ENCODE measurements at regions not wholly inside any gene's neighbourhood (a gene's known extent, or its start where the extent isn't known, plus 50 kb on each side); places are given as distances from the start of the nearest gene placed in this dataset.

DNA sequence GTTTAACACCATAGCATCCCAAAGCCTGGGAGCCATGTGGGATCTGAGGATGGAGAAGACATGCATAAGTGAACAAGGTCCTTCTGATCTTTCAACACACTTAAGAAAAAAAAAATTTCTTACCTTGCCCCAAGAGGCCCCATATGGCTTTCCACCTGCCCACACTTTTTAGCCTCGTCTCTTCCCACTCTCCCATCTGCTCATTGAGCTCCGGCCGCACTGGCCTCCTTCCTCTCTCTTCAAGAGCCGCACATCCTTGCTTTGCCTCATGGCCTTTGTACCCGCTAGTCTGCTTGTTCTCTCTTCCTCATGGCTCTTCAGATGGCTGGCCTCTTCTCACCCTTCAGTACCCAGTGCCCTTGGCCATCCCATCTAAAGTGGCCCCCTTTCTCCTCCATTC is 70.2 kb upstream of the PDE4B start:
- intact Hi-C loops (cut with micrococcal nuclease; ENCODE audit: unreplicated experiment), result no loop called here
- H3K36me3 Mint-ChIP-seq (ENCODE audit: insufficient read depth, unreplicated experiment), result no peaks in the 10 kb centered on the region
- H3K9me3 Mint-ChIP-seq (ENCODE audit: low read depth, unreplicated experiment), result no peaks in the 10 kb centered on the region
- no peak overlapping the region for H3K27ac Mint-ChIP-seq (ENCODE audit: unreplicated experiment)
- no TSS peak for BruUV-seq (replicated peaks)
- H3K4me3 Mint-ChIP-seq (ENCODE audit: low read depth, unreplicated experiment), result no peak overlapping the region
- TF ChIP-seq, protein P1, sequence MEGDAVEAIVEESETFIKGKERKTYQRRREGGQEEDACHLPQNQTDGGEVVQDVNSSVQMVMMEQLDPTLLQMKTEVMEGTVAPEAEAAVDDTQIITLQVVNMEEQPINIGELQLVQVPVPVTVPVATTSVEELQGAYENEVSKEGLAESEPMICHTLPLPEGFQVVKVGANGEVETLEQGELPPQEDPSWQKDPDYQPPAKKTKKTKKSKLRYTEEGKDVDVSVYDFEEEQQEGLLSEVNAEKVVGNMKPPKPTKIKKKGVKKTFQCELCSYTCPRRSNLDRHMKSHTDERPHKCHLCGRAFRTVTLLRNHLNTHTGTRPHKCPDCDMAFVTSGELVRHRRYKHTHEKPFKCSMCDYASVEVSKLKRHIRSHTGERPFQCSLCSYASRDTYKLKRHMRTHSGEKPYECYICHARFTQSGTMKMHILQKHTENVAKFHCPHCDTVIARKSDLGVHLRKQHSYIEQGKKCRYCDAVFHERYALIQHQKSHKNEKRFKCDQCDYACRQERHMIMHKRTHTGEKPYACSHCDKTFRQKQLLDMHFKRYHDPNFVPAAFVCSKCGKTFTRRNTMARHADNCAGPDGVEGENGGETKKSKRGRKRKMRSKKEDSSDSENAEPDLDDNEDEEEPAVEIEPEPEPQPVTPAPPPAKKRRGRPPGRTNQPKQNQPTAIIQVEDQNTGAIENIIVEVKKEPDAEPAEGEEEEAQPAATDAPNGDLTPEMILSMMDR (IDR thresholded peaks at IDR 0.05; ENCODE audit: unreplicated experiment), result no peak
- no peak for DNase-seq
- H3K27me3 Mint-ChIP-seq (ENCODE audit: unreplicated experiment), result peaks cover 33% of the 10 kb centered on the region
- H3K4me1 Mint-ChIP-seq (ENCODE audit: low read depth, unreplicated experiment), result no peaks in the 10 kb centered on the region
- CTCF ChIA-PET, result no interaction called here

DNA sequence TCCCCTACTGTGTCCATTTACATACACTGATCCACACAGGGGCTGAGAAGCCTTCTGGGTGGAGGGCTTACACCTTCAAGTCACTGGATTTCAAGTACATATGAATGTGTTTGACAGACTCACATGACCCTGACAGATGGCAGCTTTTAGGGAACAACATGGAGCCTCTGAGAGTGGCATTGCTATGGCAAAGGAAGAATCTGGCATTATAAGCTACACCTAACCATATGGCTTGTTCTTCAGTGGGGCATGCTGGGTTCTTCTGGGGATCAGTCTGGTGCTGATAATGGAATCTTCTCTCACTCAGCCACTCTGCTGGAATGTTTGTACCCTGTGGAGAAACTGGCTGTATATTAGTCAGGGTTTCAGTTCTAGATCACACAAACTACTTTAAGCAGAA is 68.5 kb upstream of the PDE4B start:
- TF ChIP-seq, protein P1 (IDR thresholded peaks at IDR 0.05; ENCODE audit: unreplicated experiment), result no peak
- no peak overlapping the region for H3K27ac Mint-ChIP-seq (ENCODE audit: unreplicated experiment)
- CTCF ChIA-PET, result interaction anchor here (1.5 kb wide), 1 partner anchor 11 kb away, joined by 4 read pairs; no protein-coding TSS in a partner anchor
- no TSS peak for BruUV-seq (replicated peaks)
- H3K9me3 Mint-ChIP-seq (ENCODE audit: low read depth, unreplicated experiment), result no peaks in the 10 kb centered on the region
- intact Hi-C loops (cut with micrococcal nuclease; ENCODE audit: unreplicated experiment), result no loop called here
- peaks cover 44% of the 10 kb centered on the region for H3K27me3 Mint-ChIP-seq (ENCODE audit: unreplicated experiment)
- H3K4me3 Mint-ChIP-seq (ENCODE audit: low read depth, unreplicated experiment), result no peak overlapping the region
- H3K4me1 Mint-ChIP-seq (ENCODE audit: low read depth, unreplicated experiment), result no peaks in the 10 kb centered on the region
- H3K36me3 Mint-ChIP-seq (ENCODE audit: insufficient read depth, unreplicated experiment), result no peaks in the 10 kb centered on the region
- no peak for DNase-seq

DNA sequence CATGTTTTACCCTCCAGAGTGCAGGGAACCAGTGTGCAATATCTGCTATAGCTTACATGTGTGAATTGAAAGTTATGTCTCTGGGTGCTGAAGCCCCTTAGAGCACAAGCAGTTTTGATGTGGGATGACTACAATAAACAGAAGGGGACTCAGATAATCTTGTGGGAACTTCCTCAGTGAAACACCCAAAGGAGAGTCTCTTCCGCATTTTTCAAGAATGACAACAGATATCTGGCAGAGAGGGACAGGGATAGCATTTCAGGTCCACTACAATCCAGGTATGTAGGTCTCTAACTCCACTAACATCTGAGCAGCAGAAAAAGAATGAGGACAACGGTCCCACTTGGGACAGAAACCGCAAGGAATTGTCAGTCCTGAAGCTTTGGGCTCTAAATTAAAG is 67.6 kb upstream of the PDE4B start:
- no peaks in the 10 kb centered on the region for H3K9me3 Mint-ChIP-seq (ENCODE audit: low read depth, unreplicated experiment)
- TF ChIP-seq, protein P1 (IDR thresholded peaks at IDR 0.05; ENCODE audit: unreplicated experiment), result no peak
- no peak for DNase-seq
- no peaks in the 10 kb centered on the region for H3K4me1 Mint-ChIP-seq (ENCODE audit: low read depth, unreplicated experiment)
- intact Hi-C loops (cut with micrococcal nuclease; ENCODE audit: unreplicated experiment), result no loop called here
- no peaks in the 10 kb centered on the region for H3K36me3 Mint-ChIP-seq (ENCODE audit: insufficient read depth, unreplicated experiment)
- H3K27me3 Mint-ChIP-seq (ENCODE audit: unreplicated experiment), result peaks cover 44% of the 10 kb centered on the region
- no peak overlapping the region for H3K4me3 Mint-ChIP-seq (ENCODE audit: low read depth, unreplicated experiment)
- CTCF ChIA-PET, result no interaction called here
- no peak overlapping the region for H3K27ac Mint-ChIP-seq (ENCODE audit: unreplicated experiment)
- no TSS peak for BruUV-seq (replicated peaks)

DNA sequence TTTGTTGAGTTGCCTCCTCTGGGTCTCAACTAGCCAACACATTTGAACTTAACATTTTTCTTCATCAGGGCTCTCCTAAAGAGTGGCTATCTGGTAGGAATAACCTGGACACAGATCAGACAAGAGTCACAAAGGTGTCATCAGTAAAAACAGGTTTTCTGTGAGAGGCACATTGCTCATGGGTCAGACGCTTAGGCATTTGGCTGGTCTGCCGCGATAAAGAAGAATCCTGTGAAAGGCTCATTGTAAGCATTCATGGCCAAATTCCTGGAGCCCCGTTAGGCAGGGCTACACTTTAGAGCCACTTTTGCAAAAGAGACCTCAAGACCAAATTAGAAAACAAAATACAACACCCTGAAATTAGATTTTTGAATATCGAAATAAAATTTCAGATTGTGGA is 64.2 kb upstream of the PDE4B start:
- TF ChIP-seq, protein P1 (IDR thresholded peaks at IDR 0.05; ENCODE audit: unreplicated experiment), result no peak
- Mint-ChIP-seq H3K27me3 (ENCODE audit: unreplicated experiment) (peaks cover 44% of the 10 kb centered on the region), H3K4me3 (ENCODE audit: low read depth, unreplicated experiment) (no peak overlapping the region), H3K36me3 (ENCODE audit: insufficient read depth, unreplicated experiment) (no peaks in the 10 kb centered on the region), H3K27ac (ENCODE audit: unreplicated experiment) (no peak overlapping the region), H3K9me3 (ENCODE audit: low read depth, unreplicated experiment) (no peaks in the 10 kb centered on the region), H3K4me1 (ENCODE audit: low read depth, unreplicated experiment) (no peaks in the 10 kb centered on the region)
- DNase-seq, result no peak
- CTCF ChIA-PET, result no interaction called here
- intact Hi-C loops (cut with micrococcal nuclease; ENCODE audit: unreplicated experiment), result no loop called here
- BruUV-seq (replicated peaks), result no TSS peak

DNA sequence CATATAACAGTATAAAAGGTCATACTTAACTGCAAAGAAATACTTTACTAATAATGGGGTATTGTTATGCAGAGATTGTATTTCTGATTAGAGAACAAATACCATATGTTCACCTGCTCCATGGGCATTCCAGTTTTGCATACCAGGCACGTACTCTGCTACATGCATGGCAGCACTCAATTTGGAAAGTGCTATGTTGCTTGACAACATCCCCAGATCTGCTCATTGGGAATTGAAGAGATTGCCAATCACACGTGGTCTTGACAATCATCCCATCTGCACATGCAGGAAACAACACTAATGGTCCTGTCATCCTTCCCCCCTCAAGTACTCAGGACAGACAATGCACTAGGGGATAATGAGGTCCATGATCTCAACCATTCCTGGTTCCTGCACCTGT is 63.4 kb upstream of the PDE4B start:
- no TSS peak for BruUV-seq (replicated peaks)
- no peaks in the 10 kb centered on the region for H3K4me1 Mint-ChIP-seq (ENCODE audit: low read depth, unreplicated experiment)
- no peak overlapping the region for H3K27ac Mint-ChIP-seq (ENCODE audit: unreplicated experiment)
- H3K9me3 Mint-ChIP-seq (ENCODE audit: low read depth, unreplicated experiment), result no peaks in the 10 kb centered on the region
- H3K27me3 Mint-ChIP-seq (ENCODE audit: unreplicated experiment), result peaks cover 44% of the 10 kb centered on the region
- TF ChIP-seq, protein P1 (IDR thresholded peaks at IDR 0.05; ENCODE audit: unreplicated experiment), result no peak
- no peak for DNase-seq
- CTCF ChIA-PET, result no interaction called here
- intact Hi-C loops (cut with micrococcal nuclease; ENCODE audit: unreplicated experiment), result no loop called here
- H3K4me3 Mint-ChIP-seq (ENCODE audit: low read depth, unreplicated experiment), result no peak overlapping the region
- no peaks in the 10 kb centered on the region for H3K36me3 Mint-ChIP-seq (ENCODE audit: insufficient read depth, unreplicated experiment)
